ENCODE measurements at regions not wholly inside any gene's neighbourhood (a gene's known extent, or its start where the extent isn't known, plus 50 kb on each side); places are given as distances from the start of the nearest gene placed in this dataset.
"Not testable (repeated sequence)": the region's sequence is repeated elsewhere in the genome, so short reads cannot be mapped to it uniquely, and the experiment has no call there.

GRCh38 chr5:125451622-125452021, 705.2 kb upstream of the ZNF608 start:
- DNase-seq: no peak

GRCh38 chr5:125452991-125453390, 706.6 kb upstream of the ZNF608 start:
- DNase-seq: no peak

- no peak for DNase-seq
Observed at GRCh38 chr5:125455041-125455440, 708.6 kb upstream of the ZNF608 start.

GRCh38 chr5:125456005-125456404, 709.6 kb upstream of the ZNF608 start:
- DNase-seq: not testable (repeated sequence)

- DNase-seq: no peak
Observed at GRCh38 chr5:125457617-125458016, 711.2 kb upstream of the ZNF608 start.

GRCh38 chr5:125458949-125459348, 712.5 kb upstream of the ZNF608 start:
- DNase-seq: not testable (repeated sequence)

GRCh38 chr5:125461641-125462072, 715.2 kb upstream of the ZNF608 start:
- DNase-seq: no peak

GRCh38 chr5:125463466-125464092, 717.1 kb upstream of the ZNF608 start:
- DNase-seq: no peak

- DNase-seq: no peak
Observed at GRCh38 chr5:125464847-125465432, 718.5 kb upstream of the ZNF608 start.

- no peak for DNase-seq
Observed at GRCh38 chr5:125465703-125466102, 719.3 kb upstream of the ZNF608 start.

GRCh38 chr5:125467222-125467621, 720.8 kb upstream of the ZNF608 start:
- DNase-seq: no peak

GRCh38 chr5:125470280-125470902, 724.0 kb upstream of the ZNF608 start:
- no peak for DNase-seq

- no peak for DNase-seq
Observed at GRCh38 chr5:125476901-125477585, 730.6 kb upstream of the ZNF608 start.

- no peak for DNase-seq
Observed at GRCh38 chr5:125477586-125477975, 731.1 kb upstream of the ZNF608 start.

- no peak for DNase-seq
Observed at GRCh38 chr5:125478599-125478998, 732.2 kb upstream of the ZNF608 start.

GRCh38 chr5:125480911-125481310, 734.5 kb upstream of the ZNF608 start:
- no peak for DNase-seq

- no peak for DNase-seq
Observed at GRCh38 chr5:125481506-125482465, 735.3 kb upstream of the ZNF608 start.

GRCh38 chr5:125483609-125484008, 737.2 kb upstream of the ZNF608 start:
- no peak for DNase-seq

- DNase-seq: no peak
Observed at GRCh38 chr5:125484272-125484741, 737.9 kb upstream of the ZNF608 start.

GRCh38 chr5:125484742-125485641, 738.6 kb upstream of the ZNF608 start:
- DNase-seq: no peak

GRCh38 chr5:125485771-125486170, 739.3 kb upstream of the ZNF608 start:
- DNase-seq: no peak
